Hepatocyte (in vitro differentiated cells): ENCODE measurements at regions not wholly inside any gene's neighbourhood (a gene's known extent, or its start where the extent isn't known, plus 50 kb on each side); places are given as distances from the start of the nearest gene placed in this dataset.

Experiments
- EZH2 ChIP-seq: fragments of 200-600 bp; sonication (generic); IDR thresholded peaks from 2 replicates; pipeline ENCODE4 v1.6.1; 2016; ENCODE audit warnings: antibody characterized with exemption, mild to moderate bottlenecking, borderline replicate concordance
- EZH2phosphoT487 ChIP-seq: fragments of 200-600 bp; sonication (generic); IDR thresholded peaks from one replicate; pipeline ENCODE4 v1.6.1; 2018; ENCODE audit warnings: antibody characterized with exemption, mild to moderate bottlenecking, low read depth, moderate library complexity; ENCODE audit not compliant: unreplicated experiment, severe bottlenecking
- TF ChIP-seq, protein P1 (sequence below): fragments of 200-600 bp; sonication (generic); IDR thresholded peaks from 2 replicates; pipeline ENCODE4 v1.5.1; 2016; ENCODE audit warnings: antibody characterized with exemption, mild to moderate bottlenecking; ENCODE audit not compliant: poor library complexity

DNA sequence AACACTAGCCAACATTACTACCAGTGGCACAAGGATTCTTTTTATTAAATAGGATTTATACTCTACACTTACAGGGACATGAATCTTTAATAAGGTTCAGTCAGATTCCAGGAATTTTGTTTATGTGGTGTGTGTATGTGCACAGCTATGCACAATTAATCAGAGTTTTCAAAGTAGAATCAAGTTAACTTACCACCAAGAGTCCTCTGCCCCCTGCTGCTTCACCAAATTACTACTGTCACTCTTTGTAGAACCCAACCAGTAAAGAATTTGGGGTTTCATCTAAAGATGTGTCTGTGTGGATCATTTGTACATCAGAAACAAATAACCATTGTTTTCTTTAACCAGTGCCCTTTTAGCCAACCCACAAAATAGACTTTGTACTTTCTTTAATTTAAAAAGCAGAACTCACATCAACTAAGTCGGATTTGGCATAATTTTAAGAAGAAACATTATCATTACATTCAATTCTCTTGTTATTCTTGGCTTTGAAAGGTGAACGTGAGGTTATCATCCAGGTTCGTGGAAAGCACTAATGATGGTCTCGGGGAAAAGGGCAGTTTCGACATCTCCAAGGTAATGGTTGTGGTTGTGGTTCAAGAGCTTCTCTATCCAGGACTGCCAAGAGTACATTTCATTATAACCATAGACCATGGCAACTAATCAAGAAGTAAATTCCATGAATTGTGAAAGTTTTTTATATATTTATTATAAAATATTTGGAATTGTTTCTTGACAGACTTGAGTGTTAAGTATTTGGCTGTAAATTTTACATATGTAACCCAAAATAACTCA lies 514.3 kb upstream of the ID4 start:
- TF ChIP-seq EZH2 (no peak), EZH2phosphoT487 (no peak)
- TF ChIP-seq, protein P1, sequence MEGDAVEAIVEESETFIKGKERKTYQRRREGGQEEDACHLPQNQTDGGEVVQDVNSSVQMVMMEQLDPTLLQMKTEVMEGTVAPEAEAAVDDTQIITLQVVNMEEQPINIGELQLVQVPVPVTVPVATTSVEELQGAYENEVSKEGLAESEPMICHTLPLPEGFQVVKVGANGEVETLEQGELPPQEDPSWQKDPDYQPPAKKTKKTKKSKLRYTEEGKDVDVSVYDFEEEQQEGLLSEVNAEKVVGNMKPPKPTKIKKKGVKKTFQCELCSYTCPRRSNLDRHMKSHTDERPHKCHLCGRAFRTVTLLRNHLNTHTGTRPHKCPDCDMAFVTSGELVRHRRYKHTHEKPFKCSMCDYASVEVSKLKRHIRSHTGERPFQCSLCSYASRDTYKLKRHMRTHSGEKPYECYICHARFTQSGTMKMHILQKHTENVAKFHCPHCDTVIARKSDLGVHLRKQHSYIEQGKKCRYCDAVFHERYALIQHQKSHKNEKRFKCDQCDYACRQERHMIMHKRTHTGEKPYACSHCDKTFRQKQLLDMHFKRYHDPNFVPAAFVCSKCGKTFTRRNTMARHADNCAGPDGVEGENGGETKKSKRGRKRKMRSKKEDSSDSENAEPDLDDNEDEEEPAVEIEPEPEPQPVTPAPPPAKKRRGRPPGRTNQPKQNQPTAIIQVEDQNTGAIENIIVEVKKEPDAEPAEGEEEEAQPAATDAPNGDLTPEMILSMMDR: no peak
